HG03571 (cell line): ENCODE measurements at regions not wholly inside any gene's neighbourhood (a gene's known extent, or its start where the extent isn't known, plus 50 kb on each side); places are given as distances from the start of the nearest gene placed in this dataset.

Source experiments
- ATAC-seq: cut with Tn5 transposase; IDR thresholded peaks from one replicate; pipeline ENCODE4 v1.9.1; 2021; ENCODE audit not compliant: unreplicated experiment

- ATAC-seq: no peak
Measured at GRCh38 chr7:46024263-46024916, 103.3 kb upstream of the IGFBP3 start.

GRCh38 chr7:46022397-46022796, 101.3 kb upstream of the IGFBP3 start:
- ATAC-seq: no peak

GRCh38 chr7:46015107-46015868, 94.2 kb upstream of the IGFBP3 start:
- ATAC-seq: no peak

- no peak for ATAC-seq
Measured at GRCh38 chr7:46011501-46011900, 90.4 kb upstream of the IGFBP3 start.

- ATAC-seq: no peak
Measured at GRCh38 chr7:46011059-46011458, 90.0 kb upstream of the IGFBP3 start.

DNA sequence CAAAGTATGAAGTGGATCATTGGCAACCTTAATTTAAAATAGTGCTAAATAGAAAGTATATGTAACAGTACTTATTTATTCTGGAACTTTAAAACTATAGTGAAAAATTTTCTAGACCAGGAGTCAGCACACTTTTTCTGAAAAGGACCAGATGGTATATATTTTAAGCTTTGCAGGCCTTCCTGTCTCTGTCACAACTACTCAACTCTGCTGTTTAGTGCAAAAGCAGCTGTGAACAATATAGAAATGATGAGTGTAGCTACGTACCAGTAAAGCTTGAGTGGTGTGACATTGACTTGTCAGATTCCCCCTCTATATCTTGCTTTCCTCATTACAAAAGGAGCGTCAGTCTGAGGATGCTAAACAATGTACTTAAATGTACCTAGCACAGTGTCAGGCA, 88.1 kb upstream of the IGFBP3 start:
- no peak for ATAC-seq

- ATAC-seq: no peak
Measured at GRCh38 chr7:46007990-46008643, 87.0 kb upstream of the IGFBP3 start.

DNA sequence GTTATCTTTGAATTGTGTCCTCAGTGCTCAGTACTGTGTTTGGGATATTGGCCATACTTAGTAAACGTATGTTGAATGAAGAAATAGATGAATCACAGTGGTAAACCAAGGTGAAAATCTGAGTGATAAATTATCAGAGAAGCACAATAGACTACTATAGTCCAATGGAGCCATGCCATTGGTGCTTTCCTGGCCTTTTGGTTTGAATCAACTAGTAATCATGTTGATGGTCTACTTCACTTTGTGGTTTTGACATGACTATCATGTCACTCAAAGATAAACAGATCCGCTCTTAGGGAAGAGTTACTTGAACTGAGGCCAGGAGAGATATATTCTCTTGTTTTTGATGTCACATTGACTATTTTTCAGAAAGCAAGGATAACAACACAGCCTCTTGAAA, 86.1 kb upstream of the IGFBP3 start:
- ATAC-seq: no peak

DNA sequence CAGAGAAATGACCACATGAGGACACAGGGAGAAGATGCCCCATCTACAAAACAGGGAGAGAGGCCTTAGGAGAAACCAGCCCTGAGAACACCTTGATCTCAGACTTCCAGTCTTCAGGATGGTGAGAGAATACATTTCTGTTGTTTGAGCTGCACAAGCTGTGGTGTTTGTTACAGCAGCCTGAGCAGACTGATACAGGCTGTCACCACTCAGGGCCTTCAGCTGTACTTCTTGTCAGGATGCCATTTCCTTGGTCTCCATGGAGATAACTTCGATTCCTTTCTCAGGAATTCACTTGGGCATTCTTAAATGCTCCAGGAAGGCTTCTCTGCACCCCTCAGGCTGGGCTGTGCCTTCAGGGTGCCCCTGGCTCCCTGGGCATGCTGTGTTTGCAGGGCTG, 85.7 kb upstream of the IGFBP3 start:
- ATAC-seq: no peak

- ATAC-seq: no peak
Measured at GRCh38 chr7:46006212-46006611, 85.1 kb upstream of the IGFBP3 start.

GRCh38 chr7:46004965-46005364, 83.9 kb upstream of the IGFBP3 start:
- no peak for ATAC-seq

- ATAC-seq: no peak
Measured at GRCh38 chr7:46003896-46004875, 83.1 kb upstream of the IGFBP3 start.

GRCh38 chr7:46003161-46003560, 82.1 kb upstream of the IGFBP3 start:
- no peak for ATAC-seq

DNA sequence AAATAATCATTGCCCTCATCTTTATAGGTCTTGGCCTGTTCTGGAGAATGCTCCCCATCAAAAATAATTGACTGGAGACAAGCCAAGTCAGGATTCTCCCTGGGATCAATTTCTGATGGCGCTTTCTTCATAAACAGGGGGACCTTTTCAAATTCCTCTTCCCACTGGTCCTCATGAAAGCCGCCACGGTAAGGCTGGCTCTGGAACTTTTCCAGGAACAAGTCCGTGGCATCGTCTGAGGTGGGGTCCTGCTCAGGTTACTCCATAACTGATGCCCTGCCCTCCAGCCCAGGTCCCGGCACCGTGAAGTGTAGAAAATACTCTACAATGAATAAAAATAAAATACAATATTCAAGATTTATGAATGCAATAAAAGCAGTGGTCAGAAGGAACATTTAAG, 79.4 kb upstream of the IGFBP3 start:
- no peak for ATAC-seq

- ATAC-seq: no peak
Measured at GRCh38 chr7:45999541-45999940, 78.5 kb upstream of the IGFBP3 start.

- no peak for ATAC-seq
Measured at GRCh38 chr7:45998506-45998905, 77.4 kb upstream of the IGFBP3 start.

DNA sequence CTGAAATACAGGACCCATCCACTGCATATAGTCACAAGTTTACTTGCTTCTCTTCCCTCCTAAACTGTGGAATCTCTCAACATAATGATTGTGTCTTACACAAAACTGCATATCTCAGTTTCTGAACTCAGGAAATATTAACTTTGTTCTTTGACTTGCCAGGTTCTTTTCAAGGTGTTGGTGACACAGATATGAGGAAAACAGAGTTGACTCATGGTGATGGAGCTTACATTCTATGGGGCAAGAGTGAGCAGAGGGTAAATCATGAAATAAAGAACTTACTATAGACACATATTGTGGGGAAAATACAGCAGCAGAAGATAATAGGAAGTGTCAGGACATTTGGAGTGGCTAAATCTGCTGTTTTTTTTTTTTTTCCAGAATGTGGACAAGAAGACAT, 72.5 kb upstream of the IGFBP3 start:
- ATAC-seq: no peak

GRCh38 chr7:45992826-45993225, 71.8 kb upstream of the IGFBP3 start:
- no peak for ATAC-seq

DNA sequence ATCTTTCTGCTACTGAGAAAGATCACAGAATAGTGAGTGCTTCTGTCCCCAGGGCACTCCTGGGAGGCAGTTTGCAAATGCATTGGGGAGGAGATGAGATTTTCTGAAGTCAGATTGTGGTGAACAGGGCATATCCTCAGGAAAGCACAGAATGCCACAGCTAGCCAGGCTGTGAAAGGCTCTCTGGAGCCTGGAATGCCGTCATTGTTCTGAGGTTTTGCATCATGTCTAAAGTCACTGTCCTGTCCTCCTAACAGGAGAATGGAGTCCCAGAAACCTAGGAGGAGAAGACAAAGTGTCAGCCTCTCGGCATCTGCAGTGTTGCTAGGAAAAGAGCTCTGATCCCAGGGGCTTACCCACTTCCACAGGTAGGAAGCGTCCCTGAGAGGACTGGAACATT, 69.2 kb upstream of the IGFBP3 start:
- no peak for ATAC-seq

DNA sequence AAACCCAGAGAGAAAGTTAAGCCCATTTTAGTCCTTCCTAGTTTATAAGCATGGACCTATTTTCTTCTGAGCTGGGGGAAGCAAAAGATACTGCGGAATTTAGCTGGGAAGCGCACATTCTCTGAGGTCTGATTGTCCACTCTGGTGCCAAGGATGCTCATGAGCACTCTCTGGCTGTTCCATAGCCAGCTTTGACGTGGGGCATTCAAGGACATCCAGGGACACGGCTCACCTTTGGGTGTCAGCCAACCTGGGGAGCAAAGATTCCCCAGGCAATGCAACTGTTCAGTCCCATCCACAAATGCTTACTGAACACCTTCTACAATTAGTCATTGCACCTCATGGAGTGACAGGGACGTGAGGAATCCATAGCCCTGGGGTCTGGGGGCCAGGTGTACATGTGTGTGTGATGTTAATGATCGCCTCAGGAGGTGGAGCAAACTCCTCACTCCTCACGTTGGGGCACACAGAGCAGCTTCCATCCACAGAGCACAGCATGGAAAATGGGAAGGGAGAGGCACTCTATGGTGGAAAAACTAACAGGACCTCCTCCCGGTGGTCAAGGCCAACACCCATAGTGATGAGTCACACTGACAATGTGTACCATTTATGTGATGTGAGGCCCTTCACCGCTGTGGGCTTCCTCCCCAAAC, 67.5 kb upstream of the IGFBP3 start:
- ATAC-seq: no peak
